CD8-positive, alpha-beta memory T cell (primary cell): ENCODE measurements at regions not wholly inside any gene's neighbourhood (a gene's known extent, or its start where the extent isn't known, plus 50 kb on each side); places are given as distances from the start of the nearest gene placed in this dataset.

Experiments
- CTCF ChIA-PET: fragments of 350-600 bp; sonication (Branson Sonifier 250); formaldehyde crosslinking; loops from one replicate; lab custom pipeline; 2021; ENCODE audit warnings: antibody characterized with exemption; lab: Charles Lee
- POLR2A ChIA-PET: fragments of 350-600 bp; sonication (Branson Sonifier 250); formaldehyde crosslinking; loops from one replicate; lab custom pipeline; 2021; ENCODE audit warnings: antibody characterized with exemption; lab: Charles Lee
- DNase-seq, 5 donors: peaks; one replicate each; pipeline versions ENCODE4 v3.0.0 to v3.0.0-alpha.2; 2020 to 2022; ENCODE audit warnings: mixed read lengths in 1 of 5
- H3K27ac ChIP-seq: one replicate; pipeline ENCODE4 v1.7.0; 2013; ENCODE audit warnings: low read depth, mild to moderate bottlenecking, low read length, moderate library complexity
- H3K27me3 ChIP-seq: 2 replicates; pipeline ENCODE4 v1.7.0; 2013; ENCODE audit warnings: low read length, mild to moderate bottlenecking; ENCODE audit not compliant: insufficient read depth, poor library complexity, severe bottlenecking
- H3K36me3 ChIP-seq: 2 replicates; pipeline ENCODE4 v1.7.0; 2013; ENCODE audit warnings: mild to moderate bottlenecking, low read length, moderate library complexity; ENCODE audit not compliant: insufficient read depth
- H3K4me1 ChIP-seq: 2 replicates; pipeline ENCODE4 v1.7.0; 2013; ENCODE audit warnings: mild to moderate bottlenecking, low read length, moderate library complexity; ENCODE audit not compliant: insufficient read depth
- H3K4me3 ChIP-seq: 2 replicates; pipeline ENCODE4 v1.7.0; 2013; ENCODE audit warnings: mild to moderate bottlenecking, low read length
- H3K9me3 ChIP-seq: 2 replicates; pipeline ENCODE4 v1.7.0; 2013; ENCODE audit warnings: mild to moderate bottlenecking, low read length
- H3K27ac Mint-ChIP-seq, 8 donors: one replicate each; pipeline ENCODE4 v1.8.0; 2020 to 2021; ENCODE audit warnings: mixed read lengths in 8 of 8, mild to moderate bottlenecking in 6 of 8, inconsistent platforms in 3 of 8, moderate library complexity in 3 of 8
- H3K27me3 Mint-ChIP-seq, 2 donors: one replicate each; pipeline ENCODE4 v1.8.0; 2020 to 2021; ENCODE audit warnings: mixed read lengths in 2 of 2, mild to moderate bottlenecking in 1 of 2, moderate library complexity in 1 of 2
- H3K36me3 Mint-ChIP-seq, 3 donors: one replicate each; pipeline ENCODE4 v1.8.0; 2020 to 2021; ENCODE audit warnings: mixed read lengths in 3 of 3, inconsistent platforms in 1 of 3, mild to moderate bottlenecking in 1 of 3
- H3K4me1 Mint-ChIP-seq, 3 donors: one replicate each; pipeline ENCODE4 v1.8.0; 2020 to 2021; ENCODE audit warnings: mixed read lengths in 3 of 3, inconsistent platforms in 1 of 3, mild to moderate bottlenecking in 1 of 3
- H3K4me3 Mint-ChIP-seq, 7 donors: one replicate each; pipeline ENCODE4 v1.8.0; 2020 to 2021; ENCODE audit warnings: mixed read lengths in 7 of 7, mild to moderate bottlenecking in 6 of 7, moderate library complexity in 4 of 7, inconsistent platforms in 2 of 7
- H3K9me3 Mint-ChIP-seq, 5 donors: one replicate each; pipeline ENCODE4 v1.8.0; 2020 to 2022; ENCODE audit warnings: mixed read lengths in 5 of 5, mild to moderate bottlenecking in 3 of 5, moderate library complexity in 2 of 5, inconsistent platforms in 1 of 5

GRCh38 chr10:16280595-16280994, 156.2 kb upstream of the PTER start:
- Histone ChIP-seq H3K4me1 (no peaks in the 10 kb centered on the region), H3K27ac (no peak overlapping the region), H3K4me3 (no peak overlapping the region), H3K27me3 (no peaks in the 10 kb centered on the region), H3K36me3 (no peaks in the 10 kb centered on the region), H3K9me3 (no peaks in the 10 kb centered on the region)
- Mint-ChIP-seq H3K27ac (no peak overlapping the region), H3K4me3 (no peak overlapping the region), H3K9me3 (no peaks in the 10 kb centered on the region), H3K4me1 (no peaks in the 10 kb centered on the region), H3K36me3 (no peaks in the 10 kb centered on the region), H3K27me3 (peaks cover 5 to 8% of the 10 kb centered on the region in 2 donors)
- ChIA-PET CTCF (no interaction called here), POLR2A (no interaction called here)
- DNase-seq, result no peak

- H3K4me1 Mint-ChIP-seq, result no peaks in the 10 kb centered on the region
- no peaks in the 10 kb centered on the region for H3K9me3 ChIP-seq
- no peak overlapping the region for H3K4me3 ChIP-seq
- no peaks in the 10 kb centered on the region for H3K36me3 Mint-ChIP-seq
- peaks cover 0 to 3% (median 0%) of the 10 kb centered on the region in 5 donors for H3K9me3 Mint-ChIP-seq
- no peak overlapping the region for H3K27ac Mint-ChIP-seq
- H3K4me3 Mint-ChIP-seq, result no peak overlapping the region
- no peaks in the 10 kb centered on the region for H3K4me1 ChIP-seq
- ChIA-PET POLR2A (no interaction called here), CTCF (no interaction called here)
- H3K27me3 ChIP-seq, result no peaks in the 10 kb centered on the region
- no peak for DNase-seq
- H3K27ac ChIP-seq, result no peak overlapping the region
- H3K27me3 Mint-ChIP-seq, result peaks cover 0 to 5% of the 10 kb centered on the region in 2 donors
- H3K36me3 ChIP-seq, result no peaks in the 10 kb centered on the region
Observed at GRCh38 chr10:16292366-16292765, 144.4 kb upstream of the PTER start.

GRCh38 chr10:16297069-16297468, 139.7 kb upstream of the PTER start:
- H3K9me3 ChIP-seq, result no peaks in the 10 kb centered on the region
- H3K9me3 Mint-ChIP-seq, result no peaks in the 10 kb centered on the region
- H3K4me3 Mint-ChIP-seq, result no peak overlapping the region
- CTCF ChIA-PET, result no interaction called here
- H3K27ac ChIP-seq, result no peak overlapping the region
- H3K4me1 ChIP-seq, result no peaks in the 10 kb centered on the region
- DNase-seq, result no peak
- no peak overlapping the region for H3K27ac Mint-ChIP-seq
- no peaks in the 10 kb centered on the region for H3K27me3 ChIP-seq
- H3K4me3 ChIP-seq, result no peak overlapping the region
- H3K36me3 Mint-ChIP-seq, result no peaks in the 10 kb centered on the region
- no peaks in the 10 kb centered on the region for H3K4me1 Mint-ChIP-seq
- POLR2A ChIA-PET, result no interaction called here
- no peaks in the 10 kb centered on the region for H3K36me3 ChIP-seq
- peaks cover 3 to 4% of the 10 kb centered on the region in 2 donors for H3K27me3 Mint-ChIP-seq

- POLR2A ChIA-PET, result no interaction called here
- H3K36me3 Mint-ChIP-seq, result no peaks in the 10 kb centered on the region
- no peak overlapping the region for H3K27ac Mint-ChIP-seq
- Histone ChIP-seq H3K27me3 (no peaks in the 10 kb centered on the region), H3K27ac (no peak overlapping the region), H3K4me1 (no peaks in the 10 kb centered on the region), H3K36me3 (no peaks in the 10 kb centered on the region), H3K9me3 (no peaks in the 10 kb centered on the region), H3K4me3 (no peak overlapping the region)
- no peak for DNase-seq
- CTCF ChIA-PET, result no interaction called here
- no peak overlapping the region for H3K4me3 Mint-ChIP-seq
- H3K9me3 Mint-ChIP-seq, result no peaks in the 10 kb centered on the region
- peaks cover 3 to 4% of the 10 kb centered on the region in 2 donors for H3K27me3 Mint-ChIP-seq
- no peaks in the 10 kb centered on the region for H3K4me1 Mint-ChIP-seq
Observed at GRCh38 chr10:16297642-16298041, 139.2 kb upstream of the PTER start.

- Mint-ChIP-seq H3K27ac (no peak overlapping the region), H3K4me1 (no peaks in the 10 kb centered on the region), H3K27me3 (peaks cover 7 to 12% of the 10 kb centered on the region in 2 donors), H3K36me3 (peaks cover 0 to 1% (median 0%) of the 10 kb centered on the region in 3 donors), H3K9me3 (peaks cover 0 to 4% (median 0%) of the 10 kb centered on the region in 5 donors), H3K4me3 (no peak overlapping the region)
- Histone ChIP-seq H3K4me3 (no peak overlapping the region), H3K36me3 (no peaks in the 10 kb centered on the region), H3K9me3 (no peaks in the 10 kb centered on the region), H3K4me1 (no peaks in the 10 kb centered on the region), H3K27ac (no peak overlapping the region), H3K27me3 (no peaks in the 10 kb centered on the region)
- POLR2A ChIA-PET, result no interaction called here
- CTCF ChIA-PET, result no interaction called here
- no peak for DNase-seq
Observed at GRCh38 chr10:16304311-16304710, 132.5 kb upstream of the PTER start.

- ChIA-PET POLR2A (no interaction called here), CTCF (no interaction called here)
- Mint-ChIP-seq H3K4me1 (no peaks in the 10 kb centered on the region), H3K9me3 (peaks cover 4 to 14% (median 5%) of the 10 kb centered on the region in 5 donors), H3K27me3 (peaks cover 0 to 12% of the 10 kb centered on the region in 2 donors), H3K4me3 (no peak overlapping the region), H3K27ac (no peak overlapping the region), H3K36me3 (peaks cover 0 to 1% (median 0%) of the 10 kb centered on the region in 3 donors)
- Histone ChIP-seq H3K4me3 (no peak overlapping the region), H3K9me3 (no peaks in the 10 kb centered on the region), H3K36me3 (no peaks in the 10 kb centered on the region), H3K27ac (no peak overlapping the region), H3K4me1 (no peaks in the 10 kb centered on the region), H3K27me3 (no peaks in the 10 kb centered on the region)
- no peak for DNase-seq
Observed at GRCh38 chr10:16310440-16310839, 126.4 kb upstream of the PTER start.

- CTCF ChIA-PET, result no interaction called here
- Mint-ChIP-seq H3K36me3 (no peaks in the 10 kb centered on the region), H3K9me3 (peaks cover 4 to 10% (median 5%) of the 10 kb centered on the region in 5 donors), H3K27ac (no peak overlapping the region), H3K27me3 (no peaks in the 10 kb centered on the region), H3K4me3 (no peak overlapping the region), H3K4me1 (no peaks in the 10 kb centered on the region)
- H3K4me1 ChIP-seq, result no peaks in the 10 kb centered on the region
- no peaks in the 10 kb centered on the region for H3K36me3 ChIP-seq
- H3K27me3 ChIP-seq, result no peaks in the 10 kb centered on the region
- no peak overlapping the region for H3K4me3 ChIP-seq
- DNase-seq, result no peak
- POLR2A ChIA-PET, result no interaction called here
- H3K9me3 ChIP-seq, result no peaks in the 10 kb centered on the region
- no peak overlapping the region for H3K27ac ChIP-seq
Observed at GRCh38 chr10:16314259-16314658, 122.6 kb upstream of the PTER start.

GRCh38 chr10:16316733-16317390, 119.9 kb upstream of the PTER start:
- H3K27me3 ChIP-seq, result no peaks in the 10 kb centered on the region
- H3K36me3 Mint-ChIP-seq, result no peaks in the 10 kb centered on the region
- ChIA-PET POLR2A (no interaction called here), CTCF (no interaction called here)
- H3K4me3 Mint-ChIP-seq, result no peak overlapping the region
- H3K9me3 ChIP-seq, result no peaks in the 10 kb centered on the region
- no peaks in the 10 kb centered on the region for H3K4me1 ChIP-seq
- DNase-seq, result no peak
- no peak overlapping the region for H3K27ac ChIP-seq
- peaks cover 0 to 3% of the 10 kb centered on the region in 2 donors for H3K27me3 Mint-ChIP-seq
- no peaks in the 10 kb centered on the region for H3K36me3 ChIP-seq
- no peaks in the 10 kb centered on the region for H3K9me3 Mint-ChIP-seq
- H3K4me3 ChIP-seq, result no peak overlapping the region
- H3K27ac Mint-ChIP-seq, result no peak overlapping the region
- no peaks in the 10 kb centered on the region for H3K4me1 Mint-ChIP-seq
